ENCODE measurements at regions not wholly inside any gene's neighbourhood (a gene's known extent, or its start where the extent isn't known, plus 50 kb on each side); places are given as distances from the start of the nearest gene placed in this dataset.

GRCh38 chr5:6274846-6275543, 103.4 kb downstream of the MED10 start:
- TF ChIP-seq, protein P1, sequence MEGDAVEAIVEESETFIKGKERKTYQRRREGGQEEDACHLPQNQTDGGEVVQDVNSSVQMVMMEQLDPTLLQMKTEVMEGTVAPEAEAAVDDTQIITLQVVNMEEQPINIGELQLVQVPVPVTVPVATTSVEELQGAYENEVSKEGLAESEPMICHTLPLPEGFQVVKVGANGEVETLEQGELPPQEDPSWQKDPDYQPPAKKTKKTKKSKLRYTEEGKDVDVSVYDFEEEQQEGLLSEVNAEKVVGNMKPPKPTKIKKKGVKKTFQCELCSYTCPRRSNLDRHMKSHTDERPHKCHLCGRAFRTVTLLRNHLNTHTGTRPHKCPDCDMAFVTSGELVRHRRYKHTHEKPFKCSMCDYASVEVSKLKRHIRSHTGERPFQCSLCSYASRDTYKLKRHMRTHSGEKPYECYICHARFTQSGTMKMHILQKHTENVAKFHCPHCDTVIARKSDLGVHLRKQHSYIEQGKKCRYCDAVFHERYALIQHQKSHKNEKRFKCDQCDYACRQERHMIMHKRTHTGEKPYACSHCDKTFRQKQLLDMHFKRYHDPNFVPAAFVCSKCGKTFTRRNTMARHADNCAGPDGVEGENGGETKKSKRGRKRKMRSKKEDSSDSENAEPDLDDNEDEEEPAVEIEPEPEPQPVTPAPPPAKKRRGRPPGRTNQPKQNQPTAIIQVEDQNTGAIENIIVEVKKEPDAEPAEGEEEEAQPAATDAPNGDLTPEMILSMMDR (IDR thresholded peaks at IDR 0.05; ENCODE audit: low read length): no peak
- TF ChIP-seq EZH2 (IDR thresholded peaks at IDR 0.05; ENCODE audit: borderline replicate concordance, low read length): no peak
